Prostate gland (tissue), 2 donors: ENCODE measurements at regions not wholly inside any gene's neighbourhood (a gene's known extent, or its start where the extent isn't known, plus 50 kb on each side); places are given as distances from the start of the nearest gene placed in this dataset.

ENCODE experiments used
- DNase-seq: peaks from one replicate; pipeline ENCODE4 v3.0.0-alpha.2; 2019; ENCODE audit warnings: low spot score
- H3K27ac ChIP-seq, 2 donors: fragments of 200-600 bp; sonication (generic); 2 replicates each; pipeline ENCODE4 v1.5.1; 2017 to 2019
- H3K27me3 ChIP-seq: fragments of 200-600 bp; sonication (generic); replicated peaks from 2 replicates; pipeline ENCODE4 v1.5.1; 2019; ENCODE audit not compliant: insufficient read depth
- H3K36me3 ChIP-seq, 2 donors: fragments of 200-600 bp; sonication (generic); 1 replicate in 1 of 2; 2 replicates in 1 of 2; pipeline versions ENCODE4 v1.5.1 to v1.8.1; 2017 to 2019
- H3K4me1 ChIP-seq: fragments of 200-600 bp; sonication (generic); replicated peaks from 2 replicates; pipeline ENCODE4 v1.5.1; 2019
- H3K4me3 ChIP-seq, 2 donors: fragments of 200-600 bp; sonication (generic); 2 replicates each; pipeline ENCODE4 v1.5.1; 2017 to 2019
- H3K9me3 ChIP-seq: fragments of 200-600 bp; sonication (generic); 2 replicates; pipeline ENCODE4 v1.5.1; 2017
- POLR2A ChIP-seq: fragments of 450-650 bp; IDR thresholded peaks from one replicate; pipeline ENCODE4 v1.6.1; 2016; ENCODE audit warnings: antibody characterized with exemption, mild to moderate bottlenecking
- POLR2AphosphoS5 ChIP-seq: sonication (generic); formaldehyde crosslinking; IDR thresholded peaks from one replicate; pipeline ENCODE4 v1.6.1; 2017; ENCODE audit warnings: antibody characterized with exemption
- WGBS: methylation state at CpG from one replicate; pipeline ENCODE4 v1.1.5; 2018; 5-methylcytosine and 5-hydroxymethylcytosine counted together
- intact Hi-C: fragments of 100-400 bp; cut with DNase I; formaldehyde crosslinking; loops from one replicate; pipeline ENCODE4 v1.14.2; 2022
- TF ChIP-seq, protein P1 (sequence below), 4 experiments: fragments of 200-600 bp in 2 of 4; fragments of 450-650 bp in 2 of 4; sonication (generic) in 2 of 4; IDR thresholded peaks; 1 replicate in 3 of 4; 2 replicates in 1 of 4; pipeline ENCODE4 v1.5.1; 2016 to 2019; ENCODE audit warnings: antibody characterized with exemption in 4 of 4, mild to moderate bottlenecking in 2 of 4, moderate library complexity in 2 of 4

GRCh38 chr13:100751826-100752225, 77.2 kb upstream of the TMTC4 start:
- Histone ChIP-seq H3K4me3 (no peak overlapping the region), H3K27ac (no peak overlapping the region), H3K36me3 (no peaks in the 10 kb centered on the region), H3K9me3 (no peaks in the 10 kb centered on the region), H3K4me1 (no peaks in the 10 kb centered on the region), H3K27me3 (no peaks in the 10 kb centered on the region)
- 83% methylated on average over 13 of the region's 13 CpGs for WGBS
- intact Hi-C loops, result no loop called here
- no peak for TF ChIP-seq POLR2A
- no peak for TF ChIP-seq POLR2AphosphoS5
- TF ChIP-seq, protein P1, sequence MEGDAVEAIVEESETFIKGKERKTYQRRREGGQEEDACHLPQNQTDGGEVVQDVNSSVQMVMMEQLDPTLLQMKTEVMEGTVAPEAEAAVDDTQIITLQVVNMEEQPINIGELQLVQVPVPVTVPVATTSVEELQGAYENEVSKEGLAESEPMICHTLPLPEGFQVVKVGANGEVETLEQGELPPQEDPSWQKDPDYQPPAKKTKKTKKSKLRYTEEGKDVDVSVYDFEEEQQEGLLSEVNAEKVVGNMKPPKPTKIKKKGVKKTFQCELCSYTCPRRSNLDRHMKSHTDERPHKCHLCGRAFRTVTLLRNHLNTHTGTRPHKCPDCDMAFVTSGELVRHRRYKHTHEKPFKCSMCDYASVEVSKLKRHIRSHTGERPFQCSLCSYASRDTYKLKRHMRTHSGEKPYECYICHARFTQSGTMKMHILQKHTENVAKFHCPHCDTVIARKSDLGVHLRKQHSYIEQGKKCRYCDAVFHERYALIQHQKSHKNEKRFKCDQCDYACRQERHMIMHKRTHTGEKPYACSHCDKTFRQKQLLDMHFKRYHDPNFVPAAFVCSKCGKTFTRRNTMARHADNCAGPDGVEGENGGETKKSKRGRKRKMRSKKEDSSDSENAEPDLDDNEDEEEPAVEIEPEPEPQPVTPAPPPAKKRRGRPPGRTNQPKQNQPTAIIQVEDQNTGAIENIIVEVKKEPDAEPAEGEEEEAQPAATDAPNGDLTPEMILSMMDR (IDR thresholded peaks at IDR 0.05), result no peak
- DNase-seq, result no peak

DNA sequence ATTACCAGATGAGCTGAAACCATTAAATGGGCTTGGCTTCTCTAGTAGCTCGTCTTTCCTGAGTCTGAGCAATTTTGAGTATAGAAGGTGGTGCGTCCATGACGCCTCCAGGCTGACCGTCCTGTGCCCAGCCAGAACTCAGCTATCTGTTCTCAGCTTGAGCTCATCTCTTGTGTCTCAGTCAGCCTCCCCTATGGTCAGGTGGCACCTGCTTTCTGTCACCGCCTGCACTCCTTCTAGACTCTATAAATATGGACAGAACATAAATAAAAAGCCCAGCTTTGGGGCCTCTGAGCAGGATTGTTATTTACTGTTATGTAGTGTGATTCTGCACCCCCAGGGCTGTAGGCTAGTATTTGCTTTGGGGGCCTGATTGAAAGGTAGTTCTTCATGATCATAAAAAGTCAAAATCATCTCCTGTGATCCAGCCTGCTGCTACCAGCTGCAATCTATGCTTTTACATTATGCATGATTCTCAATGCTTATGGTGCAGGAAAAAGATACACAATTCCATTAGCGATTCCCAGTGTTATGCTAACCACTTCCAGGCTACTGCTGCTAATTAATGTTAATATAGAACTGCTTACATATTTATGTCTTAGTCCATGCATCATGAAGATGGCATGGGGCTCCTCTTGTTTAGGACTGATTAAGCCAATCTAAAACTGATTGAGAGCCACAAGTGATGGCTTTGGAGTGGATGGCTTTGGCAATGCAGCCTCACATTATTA, 72.5 kb upstream of the TMTC4 start:
- H3K36me3 ChIP-seq, result no peaks in the 10 kb centered on the region
- TF ChIP-seq, protein P1 (IDR thresholded peaks at IDR 0.05), result no peak
- TF ChIP-seq POLR2A (no peak), POLR2AphosphoS5 (no peak)
- H3K9me3 ChIP-seq, result no peaks in the 10 kb centered on the region
- 74% methylated on average over 6 of the region's 6 CpGs for WGBS
- no peak for DNase-seq
- no peak overlapping the region for H3K27ac ChIP-seq
- no peak overlapping the region for H3K4me3 ChIP-seq
- no peaks in the 10 kb centered on the region for H3K27me3 ChIP-seq
- intact Hi-C loops, result no loop called here
- no peaks in the 10 kb centered on the region for H3K4me1 ChIP-seq

DNA sequence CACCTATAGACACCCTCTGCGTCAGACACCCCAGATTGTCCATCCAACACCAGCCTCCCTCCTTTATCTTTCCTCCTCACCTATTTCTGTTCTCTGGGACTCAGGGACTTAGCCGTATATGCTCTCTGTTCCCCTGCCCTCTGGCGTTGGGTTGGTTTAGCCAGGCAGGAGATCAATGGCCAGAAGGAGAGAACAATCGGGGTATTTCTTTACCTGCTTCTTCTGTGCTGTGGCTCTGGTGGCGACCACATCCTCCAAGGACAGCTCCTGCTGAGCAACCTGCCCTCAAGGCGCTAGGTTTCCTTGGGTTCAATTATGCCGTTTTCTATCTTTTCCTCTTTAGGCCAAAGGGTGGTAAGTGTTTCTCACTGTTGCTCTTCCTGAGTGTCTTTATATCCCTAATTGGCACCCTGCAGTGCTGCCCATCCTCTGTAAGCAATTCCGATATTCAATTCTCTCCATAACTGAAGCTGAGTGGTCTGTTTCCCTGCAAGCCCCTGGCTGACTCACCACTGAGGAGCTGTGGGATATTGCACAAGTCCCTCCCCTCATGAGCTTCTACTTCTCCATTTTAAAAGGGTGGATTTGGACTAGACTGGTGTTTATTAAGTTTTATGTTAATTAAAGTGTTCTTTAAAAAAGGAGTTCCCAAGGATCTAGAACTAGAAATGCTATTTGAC, 63.7 kb upstream of the TMTC4 start:
- WGBS, result 96% methylated on average over 8 of the region's 8 CpGs
- TF ChIP-seq POLR2A, result no peak
- no peak for TF ChIP-seq POLR2AphosphoS5
- TF ChIP-seq, protein P1 (IDR thresholded peaks at IDR 0.05), result no peak

GRCh38 chr13:100735494-100735893, 60.9 kb upstream of the TMTC4 start:
- Histone ChIP-seq H3K27ac (peak overlapping the region in 1 of 2 donors; percentile 52), H3K27me3 (no peaks in the 10 kb centered on the region), H3K36me3 (no peaks in the 10 kb centered on the region), H3K4me1 (peaks cover 3% of the 10 kb centered on the region), H3K9me3 (no peaks in the 10 kb centered on the region), H3K4me3 (no peak overlapping the region)
- 88% methylated on average over 7 of the region's 9 CpGs for WGBS
- TF ChIP-seq POLR2A, result no peak
- no peak for TF ChIP-seq POLR2AphosphoS5
- TF ChIP-seq, protein P1 (IDR thresholded peaks at IDR 0.05), result no peak
- intact Hi-C loops, result no loop called here
- DNase-seq, result no peak

More for the DNA sequence above, 63.7 kb upstream of the TMTC4 start:
- no peaks in the 10 kb centered on the region for H3K9me3 ChIP-seq
- no peak for DNase-seq
- H3K27me3 ChIP-seq, result no peaks in the 10 kb centered on the region
- H3K4me1 ChIP-seq, result peaks cover 3% of the 10 kb centered on the region
- intact Hi-C loops, result no loop called here
- H3K27ac ChIP-seq, result no peak overlapping the region
- no peak overlapping the region for H3K4me3 ChIP-seq
- H3K36me3 ChIP-seq, result no peaks in the 10 kb centered on the region
